HUES64 (cell line): ENCODE measurements at regions not wholly inside any gene's neighbourhood (a gene's known extent, or its start where the extent isn't known, plus 50 kb on each side); places are given as distances from the start of the nearest gene placed in this dataset.

Source experiments
- H3K27ac ChIP-seq: 2 replicates; pipeline ENCODE4 v1.7.0; 2013; ENCODE audit warnings: low read depth, low read length, inconsistent platforms
- H3K27me3 ChIP-seq: 2 replicates; pipeline ENCODE4 v1.6.1; 2013; ENCODE audit warnings: mild to moderate bottlenecking, low read length; ENCODE audit not compliant: insufficient read depth
- H3K36me3 ChIP-seq: 2 replicates; pipeline ENCODE4 v1.6.1; 2013; ENCODE audit warnings: mild to moderate bottlenecking, low read length; ENCODE audit not compliant: insufficient read depth
- H3K4me1 ChIP-seq: 2 replicates; pipeline ENCODE4 v1.6.1; 2013; ENCODE audit warnings: mild to moderate bottlenecking, low read length, moderate library complexity; ENCODE audit not compliant: insufficient read depth
- H3K4me3 ChIP-seq: 2 replicates; pipeline ENCODE4 v1.5.1; 2013; ENCODE audit warnings: mild to moderate bottlenecking, low read length, moderate library complexity
- H3K9ac ChIP-seq: 2 replicates; pipeline ENCODE4 v1.6.1; 2013; ENCODE audit warnings: mild to moderate bottlenecking, low read depth, low read length
- H3K9me3 ChIP-seq: 2 replicates; pipeline ENCODE4 v1.6.1; 2013; ENCODE audit warnings: low read depth, low read length; ENCODE audit not compliant: insufficient read depth
- WGBS: fragments of 150-250, 120-280 bp; methylation state at CpG from one replicate; pipeline ENCODE4 v1.1.7; 2013; ENCODE audit warnings: missing lambda C conversion rate; 5-methylcytosine and 5-hydroxymethylcytosine counted together

- H3K27me3 ChIP-seq: no peaks in the 10 kb centered on the region
- WGBS: 0% methylated on average over 1 of the region's 1 CpG
- H3K36me3 ChIP-seq: no peaks in the 10 kb centered on the region
- H3K9ac ChIP-seq: peak overlapping the region; percentile 5; the same call in 1 of the 2 replicates
- peak overlapping the region; percentile 63 for H3K27ac ChIP-seq
- H3K4me1 ChIP-seq: peaks cover 33% of the 10 kb centered on the region
- H3K4me3 ChIP-seq: no peak overlapping the region
- H3K9me3 ChIP-seq: no peaks in the 10 kb centered on the region
Observed at GRCh38 chr11:8839306-8839956, 71.6 kb upstream of the AKIP1 start.

GRCh38 chr11:8839957-8840945 is 70.7 kb upstream of the AKIP1 start:
- Histone ChIP-seq H3K27me3 (no peaks in the 10 kb centered on the region), H3K36me3 (no peaks in the 10 kb centered on the region), H3K4me3 (no peak overlapping the region), H3K9me3 (no peaks in the 10 kb centered on the region), H3K4me1 (peaks cover 29% of the 10 kb centered on the region), H3K9ac (peak overlapping the region; percentile 5; the same call in 1 of the 2 replicates), H3K27ac (peak overlapping the region; percentile 63)
- WGBS: 27% methylated on average over 8 of the region's 8 CpGs

GRCh38 chr11:8841899-8842298 is 69.1 kb upstream of the AKIP1 start:
- Histone ChIP-seq H3K4me1 (peaks cover 29% of the 10 kb centered on the region), H3K4me3 (no peak overlapping the region), H3K9me3 (no peaks in the 10 kb centered on the region), H3K27ac (no peak overlapping the region), H3K36me3 (no peaks in the 10 kb centered on the region), H3K27me3 (no peaks in the 10 kb centered on the region), H3K9ac (no peak overlapping the region)
- WGBS: 91% methylated on average over 7 of the region's 7 CpGs

- no peak overlapping the region for H3K27ac ChIP-seq
- H3K36me3 ChIP-seq: no peaks in the 10 kb centered on the region
- no peak overlapping the region for H3K4me3 ChIP-seq
- no peak overlapping the region for H3K9ac ChIP-seq
- peaks cover 7% of the 10 kb centered on the region for H3K4me1 ChIP-seq
- no peaks in the 10 kb centered on the region for H3K9me3 ChIP-seq
- H3K27me3 ChIP-seq: no peaks in the 10 kb centered on the region
- WGBS: 93% methylated on average over 2 of the region's 2 CpGs
Observed at GRCh38 chr11:8858808-8859207, 52.2 kb upstream of the AKIP1 start.
